ENCODE measurements at regions not wholly inside any gene's neighbourhood (a gene's known extent, or its start where the extent isn't known, plus 50 kb on each side); places are given as distances from the start of the nearest gene placed in this dataset.
A peak's percentile ranks its signal among the peaks of the same experiment; 100 is the strongest.

DNA sequence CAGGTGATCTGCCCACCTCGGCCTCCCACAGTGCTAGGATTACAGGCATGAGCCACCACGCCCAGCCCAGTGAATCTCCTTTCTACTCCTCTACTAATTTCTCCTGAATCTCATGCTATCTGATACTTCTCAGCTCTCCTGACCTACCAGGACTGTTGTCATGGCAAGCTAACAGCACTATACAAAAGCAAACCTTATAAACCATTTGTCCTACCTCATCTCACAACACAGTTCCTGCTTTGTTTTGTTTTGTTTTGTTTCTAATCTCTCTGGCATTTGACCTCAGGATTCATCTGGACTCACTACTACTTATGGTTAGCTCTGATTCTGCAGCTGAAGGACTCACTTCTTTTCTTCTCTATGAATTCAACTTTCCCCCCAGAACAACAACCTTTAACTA, 734.8 kb downstream of the TLE1 start:
- Histone ChIP-seq H3K9me3 (replicated peaks in 1 of 3) (no peaks in the 10 kb centered on the region), H3K4me3 (no peak overlapping the region), H3K4me1 (replicated peaks in 1 of 2) (no peaks in the 10 kb centered on the region), H3K27ac (no peak overlapping the region), H3K27me3 (no peaks in the 10 kb centered on the region), H3K36me3 (replicated peaks in 1 of 2) (no peaks in the 10 kb centered on the region)
- intact Hi-C loops (cut with DNase I) = no loop called here
- DNase-seq = no peak
- TF ChIP-seq, protein P1, sequence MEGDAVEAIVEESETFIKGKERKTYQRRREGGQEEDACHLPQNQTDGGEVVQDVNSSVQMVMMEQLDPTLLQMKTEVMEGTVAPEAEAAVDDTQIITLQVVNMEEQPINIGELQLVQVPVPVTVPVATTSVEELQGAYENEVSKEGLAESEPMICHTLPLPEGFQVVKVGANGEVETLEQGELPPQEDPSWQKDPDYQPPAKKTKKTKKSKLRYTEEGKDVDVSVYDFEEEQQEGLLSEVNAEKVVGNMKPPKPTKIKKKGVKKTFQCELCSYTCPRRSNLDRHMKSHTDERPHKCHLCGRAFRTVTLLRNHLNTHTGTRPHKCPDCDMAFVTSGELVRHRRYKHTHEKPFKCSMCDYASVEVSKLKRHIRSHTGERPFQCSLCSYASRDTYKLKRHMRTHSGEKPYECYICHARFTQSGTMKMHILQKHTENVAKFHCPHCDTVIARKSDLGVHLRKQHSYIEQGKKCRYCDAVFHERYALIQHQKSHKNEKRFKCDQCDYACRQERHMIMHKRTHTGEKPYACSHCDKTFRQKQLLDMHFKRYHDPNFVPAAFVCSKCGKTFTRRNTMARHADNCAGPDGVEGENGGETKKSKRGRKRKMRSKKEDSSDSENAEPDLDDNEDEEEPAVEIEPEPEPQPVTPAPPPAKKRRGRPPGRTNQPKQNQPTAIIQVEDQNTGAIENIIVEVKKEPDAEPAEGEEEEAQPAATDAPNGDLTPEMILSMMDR (IDR thresholded peaks at IDR 0.05) = no peak
- no peak for TF ChIP-seq POLR2A (IDR thresholded peaks at IDR 0.05)
- 69 to 84% (median 78%) methylated on average over 2 of the region's 2 CpGs for WGBS, 4 donors

DNA sequence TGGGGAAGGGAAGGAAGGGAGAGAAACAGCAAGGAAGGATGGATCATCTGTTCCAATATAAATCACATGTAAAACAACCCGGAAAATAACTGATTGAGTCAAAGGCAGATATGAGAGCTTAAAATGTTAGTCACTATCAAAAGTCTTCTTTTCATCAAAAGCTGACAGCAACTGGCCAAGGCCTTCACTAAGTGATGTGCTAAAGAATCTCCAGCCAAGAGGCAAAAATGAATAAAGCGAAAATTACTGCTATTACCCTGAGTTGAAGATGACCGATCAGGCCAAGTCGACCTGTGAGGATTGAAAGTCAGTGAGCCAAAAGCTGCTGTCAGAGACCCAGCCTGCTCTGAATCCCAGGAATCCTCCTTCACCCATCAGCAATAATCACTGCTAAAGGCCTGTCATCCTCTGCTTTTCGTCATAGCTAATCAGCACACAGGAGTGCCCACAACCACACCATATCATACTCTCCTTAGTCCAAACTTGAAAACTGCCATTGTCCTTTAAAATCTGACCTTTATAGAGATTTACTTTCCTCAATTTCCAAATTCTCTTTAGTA, 736.9 kb downstream of the TLE1 start:
- DNase-seq = no peak
- H3K36me3 ChIP-seq (replicated peaks in 1 of 2) = no peaks in the 10 kb centered on the region
- no peaks in the 10 kb centered on the region for H3K4me1 ChIP-seq (replicated peaks in 1 of 2)
- H3K27me3 ChIP-seq = no peaks in the 10 kb centered on the region
- no peaks in the 10 kb centered on the region for H3K9me3 ChIP-seq (replicated peaks in 1 of 3)
- no peak overlapping the region for H3K4me3 ChIP-seq
- 67 to 80% (median 76%) methylated on average over 5 of the region's 5 CpGs for WGBS, 4 donors
- no peak overlapping the region for H3K27ac ChIP-seq
- intact Hi-C loops (cut with DNase I) = no loop called here
- TF ChIP-seq, protein P1 (IDR thresholded peaks at IDR 0.05) = no peak
- no peak for TF ChIP-seq POLR2A (IDR thresholded peaks at IDR 0.05)

DNA sequence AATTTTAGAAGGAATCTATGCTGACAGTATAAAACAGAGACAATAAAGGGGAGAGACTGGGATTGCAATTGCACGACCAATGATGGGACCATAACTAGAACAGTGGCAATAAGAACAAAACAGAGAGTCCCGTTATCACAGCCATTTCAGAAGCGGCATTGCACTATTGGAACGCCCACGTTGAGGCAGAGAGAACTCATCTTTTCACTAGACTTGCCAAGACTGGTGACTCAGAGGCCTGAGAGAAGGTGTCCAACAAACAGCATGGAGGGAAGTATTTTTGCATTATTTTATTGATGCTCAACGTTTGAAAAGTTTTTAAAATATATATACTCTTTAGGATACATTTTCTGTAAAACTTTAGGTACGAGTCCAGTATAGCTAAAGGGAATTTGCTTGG, 737.7 kb downstream of the TLE1 start:
- no peaks in the 10 kb centered on the region for H3K27me3 ChIP-seq
- H3K4me3 ChIP-seq = no peak overlapping the region
- intact Hi-C loops (cut with DNase I) = no loop called here
- WGBS, 4 donors = 63 to 71% (median 69%) methylated on average over 7 of the region's 7 CpGs
- DNase-seq = peak in 2 of 7 donors; percentile 20 to 31
- H3K36me3 ChIP-seq (replicated peaks in 1 of 2) = no peaks in the 10 kb centered on the region
- no peak overlapping the region for H3K27ac ChIP-seq
- H3K9me3 ChIP-seq (replicated peaks in 1 of 3) = no peaks in the 10 kb centered on the region
- H3K4me1 ChIP-seq (replicated peaks in 1 of 2) = no peaks in the 10 kb centered on the region
- TF ChIP-seq POLR2A (IDR thresholded peaks at IDR 0.05) = no peak

DNA sequence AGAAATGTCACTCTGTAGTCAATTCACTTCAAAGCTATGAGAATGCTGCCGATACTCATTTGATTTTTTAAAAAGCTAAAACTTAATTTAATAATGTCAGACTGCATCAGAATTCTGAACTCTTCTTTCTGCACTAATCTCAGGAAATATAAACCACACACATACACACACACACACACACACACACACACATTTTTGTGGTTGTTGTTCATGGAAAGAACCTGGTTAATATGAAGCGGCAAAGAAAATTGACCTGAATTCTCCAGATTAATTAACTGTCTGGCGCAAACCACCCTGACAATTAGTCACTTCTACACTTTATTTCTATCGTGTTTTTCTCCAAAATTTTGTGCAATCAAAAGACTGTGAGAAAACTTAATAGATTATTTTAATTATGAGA, 740.5 kb downstream of the TLE1 start:
- H3K9me3 ChIP-seq (replicated peaks in 1 of 3) = no peaks in the 10 kb centered on the region
- TF ChIP-seq, protein P1 (IDR thresholded peaks at IDR 0.05) = no peak
- TF ChIP-seq POLR2A (IDR thresholded peaks at IDR 0.05) = no peak
- intact Hi-C loops (cut with DNase I) = no loop called here
- WGBS, 4 donors = 70 to 78% (median 74%) methylated on average over 4 of the region's 4 CpGs
- H3K4me3 ChIP-seq = no peak overlapping the region
- no peaks in the 10 kb centered on the region for H3K27me3 ChIP-seq
- H3K27ac ChIP-seq = no peak overlapping the region
- no peaks in the 10 kb centered on the region for H3K4me1 ChIP-seq (replicated peaks in 1 of 2)
- H3K36me3 ChIP-seq (replicated peaks in 1 of 2) = no peaks in the 10 kb centered on the region
- DNase-seq = no peak

DNA sequence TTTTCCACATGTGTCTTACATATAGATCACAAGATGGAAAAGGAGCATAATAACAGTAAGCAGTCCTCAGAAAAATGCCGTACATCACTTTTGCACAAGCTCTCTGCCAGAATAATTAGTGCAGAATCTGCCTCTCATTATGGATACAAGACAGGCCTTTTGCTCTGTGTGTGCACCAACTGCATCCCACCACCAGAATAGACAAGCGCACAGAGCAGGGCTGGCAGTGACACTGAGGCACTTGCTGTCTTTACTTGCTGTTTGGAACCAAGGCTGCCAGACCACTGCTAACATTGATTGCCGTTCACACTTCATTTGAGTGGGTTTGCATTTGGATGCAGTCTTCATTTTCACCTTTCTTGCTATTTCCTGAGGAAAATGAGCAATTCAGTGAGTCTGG, 741.3 kb downstream of the TLE1 start:
- Histone ChIP-seq H3K27me3 (no peaks in the 10 kb centered on the region), H3K27ac (no peak overlapping the region), H3K36me3 (replicated peaks in 1 of 2) (no peaks in the 10 kb centered on the region), H3K4me1 (replicated peaks in 1 of 2) (no peaks in the 10 kb centered on the region), H3K4me3 (no peak overlapping the region), H3K9me3 (replicated peaks in 1 of 3) (peaks cover 0 to 5% (median 0%) of the 10 kb centered on the region in 3 donors)
- no peak for DNase-seq
- no peak for TF ChIP-seq POLR2A (IDR thresholded peaks at IDR 0.05)
- TF ChIP-seq, protein P1 (IDR thresholded peaks at IDR 0.05) = no peak
- 82 to 90% (median 84%) methylated on average over 3 of the region's 3 CpGs for WGBS, 4 donors
- intact Hi-C loops (cut with DNase I) = no loop called here

Data from adrenal gland (tissue), 9 donors.